Neutrophil (primary cell): ENCODE measurements at regions not wholly inside any gene's neighbourhood (a gene's known extent, or its start where the extent isn't known, plus 50 kb on each side); places are given as distances from the start of the nearest gene placed in this dataset.

Experiments used
- H3K27ac ChIP-seq: fragments of 200-600 bp; sonication (generic); 2 replicates; pipeline ENCODE4 v1.5.1; 2016; ENCODE audit warnings: mild to moderate bottlenecking, moderate library complexity
- H3K27me3 ChIP-seq: fragments of 200-600 bp; sonication (generic); 2 replicates; pipeline ENCODE4 v1.6.0; 2016; ENCODE audit warnings: mild to moderate bottlenecking
- H3K36me3 ChIP-seq: fragments of 200-600 bp; sonication (generic); 2 replicates; pipeline ENCODE4 v1.5.1; 2017
- H3K4me1 ChIP-seq, 2 experiments: fragments of 200-600 bp in 1 of 2; sonication (generic) in 1 of 2; 1 replicate in 1 of 2; 2 replicates in 1 of 2; pipeline versions ENCODE4 v1.5.1 to v1.6.1; 2013 to 2016; ENCODE audit warnings: low read depth in 1 of 2, low read length in 1 of 2, mild to moderate bottlenecking in 1 of 2, moderate library complexity in 1 of 2; ENCODE audit not compliant: control insufficient read depth in 1 of 2, insufficient read depth in 1 of 2
- H3K4me3 ChIP-seq, 2 experiments: fragments of 200-600 bp in 1 of 2; sonication (generic) in 1 of 2; 1 replicate in 1 of 2; 2 replicates in 1 of 2; pipeline ENCODE4 v1.5.1; 2013 to 2016; ENCODE audit warnings: low read depth in 1 of 2, low read length in 1 of 2, mild to moderate bottlenecking in 1 of 2, moderate library complexity in 1 of 2
- H3K9me3 ChIP-seq: fragments of 200-600 bp; sonication (generic); 2 replicates; pipeline ENCODE4 v1.5.1; 2016
- TF ChIP-seq, protein P1 (sequence below): fragments of 200-600 bp; sonication (generic); IDR thresholded peaks from 2 replicates; pipeline ENCODE4 v1.5.1; 2016; ENCODE audit warnings: antibody characterized with exemption

GRCh38 chr13:78758549-78758948 lies 99.6 kb upstream of the OBI1 start:
- TF ChIP-seq, protein P1, sequence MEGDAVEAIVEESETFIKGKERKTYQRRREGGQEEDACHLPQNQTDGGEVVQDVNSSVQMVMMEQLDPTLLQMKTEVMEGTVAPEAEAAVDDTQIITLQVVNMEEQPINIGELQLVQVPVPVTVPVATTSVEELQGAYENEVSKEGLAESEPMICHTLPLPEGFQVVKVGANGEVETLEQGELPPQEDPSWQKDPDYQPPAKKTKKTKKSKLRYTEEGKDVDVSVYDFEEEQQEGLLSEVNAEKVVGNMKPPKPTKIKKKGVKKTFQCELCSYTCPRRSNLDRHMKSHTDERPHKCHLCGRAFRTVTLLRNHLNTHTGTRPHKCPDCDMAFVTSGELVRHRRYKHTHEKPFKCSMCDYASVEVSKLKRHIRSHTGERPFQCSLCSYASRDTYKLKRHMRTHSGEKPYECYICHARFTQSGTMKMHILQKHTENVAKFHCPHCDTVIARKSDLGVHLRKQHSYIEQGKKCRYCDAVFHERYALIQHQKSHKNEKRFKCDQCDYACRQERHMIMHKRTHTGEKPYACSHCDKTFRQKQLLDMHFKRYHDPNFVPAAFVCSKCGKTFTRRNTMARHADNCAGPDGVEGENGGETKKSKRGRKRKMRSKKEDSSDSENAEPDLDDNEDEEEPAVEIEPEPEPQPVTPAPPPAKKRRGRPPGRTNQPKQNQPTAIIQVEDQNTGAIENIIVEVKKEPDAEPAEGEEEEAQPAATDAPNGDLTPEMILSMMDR: no peak
- H3K4me3 ChIP-seq: no peak overlapping the region
- no peaks in the 10 kb centered on the region for H3K9me3 ChIP-seq
- H3K36me3 ChIP-seq: no peaks in the 10 kb centered on the region
- H3K4me1 ChIP-seq: no peaks in the 10 kb centered on the region
- H3K27ac ChIP-seq: no peak overlapping the region
- H3K27me3 ChIP-seq: no peaks in the 10 kb centered on the region

GRCh38 chr13:78753435-78753834 lies 94.5 kb upstream of the OBI1 start:
- Histone ChIP-seq H3K36me3 (no peaks in the 10 kb centered on the region), H3K4me1 (no peaks in the 10 kb centered on the region), H3K4me3 (no peak overlapping the region), H3K27ac (no peak overlapping the region), H3K9me3 (no peaks in the 10 kb centered on the region), H3K27me3 (no peaks in the 10 kb centered on the region)
- TF ChIP-seq, protein P1: no peak

GRCh38 chr13:78750735-78751134 lies 91.8 kb upstream of the OBI1 start:
- Histone ChIP-seq H3K4me1 (no peaks in the 10 kb centered on the region), H3K4me3 (no peak overlapping the region), H3K36me3 (no peaks in the 10 kb centered on the region), H3K27ac (no peak overlapping the region), H3K9me3 (no peaks in the 10 kb centered on the region), H3K27me3 (no peaks in the 10 kb centered on the region)
- TF ChIP-seq, protein P1: no peak

DNA sequence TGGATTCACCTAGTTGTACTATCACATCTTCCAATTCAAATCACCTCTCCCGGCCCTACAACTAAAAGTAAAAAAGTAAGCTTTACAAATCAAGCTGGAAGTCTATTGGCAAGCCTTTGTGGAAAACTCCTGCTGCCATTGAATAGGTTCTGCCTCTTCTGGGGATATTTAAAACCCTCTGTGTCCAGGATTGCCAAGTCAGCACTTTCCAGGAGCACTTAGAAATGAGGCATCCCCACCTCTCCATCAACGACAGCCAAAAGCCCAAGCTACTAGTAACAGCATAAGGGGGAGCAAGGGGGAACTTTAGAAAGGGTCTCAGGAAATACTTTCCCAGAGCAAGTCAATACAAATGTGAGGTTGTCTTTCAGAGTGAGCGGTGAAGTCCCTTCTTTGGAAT lies 85.0 kb upstream of the OBI1 start:
- no peaks in the 10 kb centered on the region for H3K27me3 ChIP-seq
- TF ChIP-seq, protein P1: no peak
- no peaks in the 10 kb centered on the region for H3K4me1 ChIP-seq

DNA sequence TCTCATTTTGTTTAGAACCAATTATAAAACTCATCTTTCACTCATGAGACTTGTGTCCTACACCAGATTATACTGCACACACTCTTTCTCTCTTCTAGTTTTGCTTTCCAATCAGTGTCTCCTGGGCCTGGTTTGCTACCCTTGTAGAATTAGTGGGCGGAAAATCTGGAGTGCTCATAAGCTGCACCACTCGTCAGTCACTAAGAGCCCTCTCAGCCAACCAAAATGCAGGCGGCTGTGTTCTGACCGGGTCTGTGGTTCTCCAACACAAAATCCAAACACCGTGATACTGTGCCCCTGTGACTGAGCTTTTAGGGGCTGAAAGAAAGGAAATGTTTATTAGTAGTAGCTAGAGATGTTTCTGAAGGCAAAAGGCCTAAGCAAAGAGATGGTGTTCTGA lies 83.7 kb upstream of the OBI1 start:
- TF ChIP-seq, protein P1: no peak
- no peaks in the 10 kb centered on the region for H3K27me3 ChIP-seq
- H3K4me1 ChIP-seq: no peaks in the 10 kb centered on the region
- no peaks in the 10 kb centered on the region for H3K9me3 ChIP-seq
- H3K27ac ChIP-seq: no peak overlapping the region
- no peak overlapping the region for H3K4me3 ChIP-seq
- H3K36me3 ChIP-seq: no peaks in the 10 kb centered on the region

More for the DNA sequence above, 85.0 kb upstream of the OBI1 start:
- no peak overlapping the region for H3K4me3 ChIP-seq
- no peaks in the 10 kb centered on the region for H3K9me3 ChIP-seq
- no peaks in the 10 kb centered on the region for H3K36me3 ChIP-seq
- no peak overlapping the region for H3K27ac ChIP-seq

- TF ChIP-seq, protein P1: no peak
- H3K4me1 ChIP-seq: no peaks in the 10 kb centered on the region
- no peaks in the 10 kb centered on the region for H3K9me3 ChIP-seq
- H3K27me3 ChIP-seq: no peaks in the 10 kb centered on the region
- no peak overlapping the region for H3K4me3 ChIP-seq
- H3K36me3 ChIP-seq: no peaks in the 10 kb centered on the region
- H3K27ac ChIP-seq: no peak overlapping the region
These were observed 77.2 kb upstream of the OBI1 start for GRCh38 chr13:78736142-78736541.
